OCI-LY3 (cell line): ENCODE measurements at regions not wholly inside any gene's neighbourhood (a gene's known extent, or its start where the extent isn't known, plus 50 kb on each side); places are given as distances from the start of the nearest gene placed in this dataset.

ENCODE experiments used
- H2AFZ ChIP-seq: fragments of 200-600, 300-600 bp; shearing (Covaris generic); 2 replicates; pipeline ENCODE4 v1.6.0; 2014; ENCODE audit warnings: antibody characterized with exemption, low read depth, low read length
- H3K27ac ChIP-seq: fragments of 200-600, 300-600 bp; sonication (generic); 2 replicates; pipeline ENCODE4 v1.5.1; 2014; ENCODE audit warnings: mild to moderate bottlenecking, low read length, moderate library complexity, mixed read lengths
- H3K27me3 ChIP-seq: fragments of 200-600, 300-600 bp; sonication (generic); 2 replicates; pipeline ENCODE4 v1.6.1; 2014; ENCODE audit warnings: low read depth, low read length, mixed read lengths
- H3K36me3 ChIP-seq: fragments of 200-600, 300-600 bp; sonication (generic); replicated peaks from 2 replicates; pipeline ENCODE3; 2014; ENCODE audit warnings: low read depth, low read length, mixed read lengths
- H3K4me1 ChIP-seq: fragments of 300-600, 200-600 bp; sonication (generic); 2 replicates; pipeline ENCODE4 v1.6.1; 2014; ENCODE audit warnings: low read length, mixed read lengths
- H3K4me2 ChIP-seq: fragments of 200-600, 300-600 bp; sonication (generic); 2 replicates; pipeline ENCODE4 v1.6.1; 2014; ENCODE audit warnings: low read length, mixed read lengths
- H3K4me3 ChIP-seq: fragments of 300-600, 200-600 bp; sonication (generic); 2 replicates; pipeline ENCODE4 v1.5.1; 2014; ENCODE audit warnings: antibody characterized with exemption, mild to moderate bottlenecking, low read length, moderate library complexity
- H3K79me2 ChIP-seq: fragments of 300-600, 200-600 bp; shearing (Covaris generic); 2 replicates; pipeline ENCODE4 v1.6.1; 2014; ENCODE audit warnings: mild to moderate bottlenecking, low read length, mixed read lengths
- H3K9ac ChIP-seq: fragments of 300-600, 200-600 bp; shearing (Covaris generic); 2 replicates; pipeline ENCODE4 v1.6.0; 2014; ENCODE audit warnings: mild to moderate bottlenecking, low read length, moderate library complexity
- H3K9me3 ChIP-seq: fragments of 200-600, 300-600 bp; shearing (Covaris generic); 2 replicates; pipeline ENCODE4 v1.6.1; 2014; ENCODE audit warnings: low read length, mixed read lengths; ENCODE audit not compliant: insufficient read depth
- H4K20me1 ChIP-seq: fragments of 200-600, 300-600 bp; sonication (generic); 2 replicates; pipeline ENCODE4 v1.6.1; 2016; ENCODE audit warnings: low read length, mixed read lengths; ENCODE audit not compliant: insufficient read depth
- EZH2phosphoT487 ChIP-seq: fragments of 200-600 bp; shearing (Covaris generic); IDR thresholded peaks from 2 replicates; pipeline ENCODE4 v1.6.1; 2018; ENCODE audit warnings: antibody characterized with exemption, mixed run types, low read depth
- TF ChIP-seq, protein P1 (sequence below): fragments of 200-600, 300-600 bp; sonication (generic); IDR thresholded peaks from 2 replicates; pipeline ENCODE4 v1.5.1; 2014; ENCODE audit warnings: antibody characterized with exemption, low read length, low read depth

- no peak overlapping the region for H3K4me3 ChIP-seq
- 0 out of 2 replicates have a peak overlapping the region, but pooled peaks have one; percentile 16 for H2AFZ ChIP-seq
- H3K9me3 ChIP-seq: no peaks in the 10 kb centered on the region
- H3K36me3 ChIP-seq: no peaks in the 10 kb centered on the region
- no peak overlapping the region for H3K27ac ChIP-seq
- H3K27me3 ChIP-seq: no peaks in the 10 kb centered on the region
- no peak overlapping the region for H3K9ac ChIP-seq
- no peak overlapping the region for H3K4me2 ChIP-seq
- TF ChIP-seq EZH2phosphoT487: no peak
- TF ChIP-seq, protein P1, sequence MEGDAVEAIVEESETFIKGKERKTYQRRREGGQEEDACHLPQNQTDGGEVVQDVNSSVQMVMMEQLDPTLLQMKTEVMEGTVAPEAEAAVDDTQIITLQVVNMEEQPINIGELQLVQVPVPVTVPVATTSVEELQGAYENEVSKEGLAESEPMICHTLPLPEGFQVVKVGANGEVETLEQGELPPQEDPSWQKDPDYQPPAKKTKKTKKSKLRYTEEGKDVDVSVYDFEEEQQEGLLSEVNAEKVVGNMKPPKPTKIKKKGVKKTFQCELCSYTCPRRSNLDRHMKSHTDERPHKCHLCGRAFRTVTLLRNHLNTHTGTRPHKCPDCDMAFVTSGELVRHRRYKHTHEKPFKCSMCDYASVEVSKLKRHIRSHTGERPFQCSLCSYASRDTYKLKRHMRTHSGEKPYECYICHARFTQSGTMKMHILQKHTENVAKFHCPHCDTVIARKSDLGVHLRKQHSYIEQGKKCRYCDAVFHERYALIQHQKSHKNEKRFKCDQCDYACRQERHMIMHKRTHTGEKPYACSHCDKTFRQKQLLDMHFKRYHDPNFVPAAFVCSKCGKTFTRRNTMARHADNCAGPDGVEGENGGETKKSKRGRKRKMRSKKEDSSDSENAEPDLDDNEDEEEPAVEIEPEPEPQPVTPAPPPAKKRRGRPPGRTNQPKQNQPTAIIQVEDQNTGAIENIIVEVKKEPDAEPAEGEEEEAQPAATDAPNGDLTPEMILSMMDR: no peak
- no peaks in the 10 kb centered on the region for H3K79me2 ChIP-seq
- no peaks in the 10 kb centered on the region for H3K4me1 ChIP-seq
- H4K20me1 ChIP-seq: no peaks in the 10 kb centered on the region
These were observed 134.8 kb downstream of the DSEL start for GRCh38 chr18:67381608-67382150.

DNA sequence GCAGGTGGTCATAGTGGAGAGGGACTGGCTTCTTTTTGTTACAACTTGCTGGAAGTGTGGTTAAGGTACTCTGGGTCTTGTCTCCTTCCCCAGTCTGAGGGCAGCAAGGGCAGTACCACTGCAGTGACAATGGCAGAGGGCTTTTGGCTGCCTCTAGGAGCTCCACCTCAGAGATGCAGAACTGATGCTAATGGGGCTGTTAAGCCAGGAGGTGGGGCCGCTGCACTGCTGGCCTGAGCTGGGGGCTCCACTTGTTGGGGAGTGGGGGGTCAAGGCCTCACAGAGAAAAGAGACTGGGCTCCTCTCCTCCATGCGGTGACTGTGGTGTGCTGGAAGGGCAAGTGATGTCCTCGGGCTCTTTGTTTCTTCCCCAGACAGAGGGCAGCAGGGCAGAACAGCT, 135.7 kb downstream of the DSEL start:
- TF ChIP-seq EZH2phosphoT487: no peak
- TF ChIP-seq, protein P1: no peak
- no peaks in the 10 kb centered on the region for H3K4me1 ChIP-seq
- no peaks in the 10 kb centered on the region for H3K27me3 ChIP-seq
- no peak overlapping the region for H3K4me2 ChIP-seq
- no peak overlapping the region for H3K27ac ChIP-seq
- no peaks in the 10 kb centered on the region for H3K79me2 ChIP-seq
- H3K36me3 ChIP-seq: no peaks in the 10 kb centered on the region
- H3K9me3 ChIP-seq: no peaks in the 10 kb centered on the region
- H2AFZ ChIP-seq: peak overlapping the region; percentile 37; the same call in 1 of the 2 replicates
- H3K9ac ChIP-seq: no peak overlapping the region
- no peaks in the 10 kb centered on the region for H4K20me1 ChIP-seq
- H3K4me3 ChIP-seq: no peak overlapping the region

DNA sequence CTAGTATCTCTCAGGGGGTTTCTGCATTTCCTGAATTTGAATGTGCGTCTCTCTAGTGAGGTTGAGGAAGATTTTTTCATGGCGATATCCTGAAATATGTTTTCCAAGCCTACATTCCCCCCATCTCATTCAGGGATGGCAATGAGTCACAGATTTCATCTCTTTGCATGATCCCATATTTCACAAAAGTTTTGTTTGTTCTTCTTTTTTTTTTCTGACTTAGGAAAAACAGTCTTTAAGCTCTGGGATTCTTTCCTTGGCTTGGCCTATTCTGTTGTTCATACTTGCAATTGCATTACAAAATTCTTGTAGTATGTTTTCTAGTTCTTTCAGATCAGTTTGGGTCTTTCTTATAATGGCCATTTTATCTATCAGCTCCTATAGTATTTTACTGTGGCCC, 136.5 kb downstream of the DSEL start:
- H2AFZ ChIP-seq: no peak overlapping the region
- no peak overlapping the region for H3K4me2 ChIP-seq
- H3K9ac ChIP-seq: no peak overlapping the region
- no peak overlapping the region for H3K27ac ChIP-seq
- no peak for TF ChIP-seq EZH2phosphoT487
- TF ChIP-seq, protein P1: no peak
- no peaks in the 10 kb centered on the region for H4K20me1 ChIP-seq
- no peak overlapping the region for H3K4me3 ChIP-seq
- H3K27me3 ChIP-seq: no peaks in the 10 kb centered on the region
- no peaks in the 10 kb centered on the region for H3K79me2 ChIP-seq
- no peaks in the 10 kb centered on the region for H3K4me1 ChIP-seq
- H3K36me3 ChIP-seq: no peaks in the 10 kb centered on the region
- no peaks in the 10 kb centered on the region for H3K9me3 ChIP-seq

- Histone ChIP-seq H4K20me1 (no peaks in the 10 kb centered on the region), H3K4me3 (no peak overlapping the region), H3K27me3 (no peaks in the 10 kb centered on the region), H3K9ac (no peak overlapping the region), H2AFZ (no peak overlapping the region), H3K27ac (no peak overlapping the region), H3K36me3 (no peaks in the 10 kb centered on the region), H3K9me3 (no peaks in the 10 kb centered on the region), H3K4me2 (no peak overlapping the region), H3K79me2 (no peaks in the 10 kb centered on the region), H3K4me1 (no peaks in the 10 kb centered on the region)
- no peak for TF ChIP-seq EZH2phosphoT487
- TF ChIP-seq, protein P1: no peak
These were observed 140.1 kb downstream of the DSEL start for GRCh38 chr18:67376372-67376771.
